ENCODE measurements at regions not wholly inside any gene's neighbourhood (a gene's known extent, or its start where the extent isn't known, plus 50 kb on each side); places are given as distances from the start of the nearest gene placed in this dataset.

GRCh38 chr6:93806409-93807270, 387.3 kb upstream of the EPHA7 start:
- Mint-ChIP-seq H3K27me3 (ENCODE audit: low read depth, poor library complexity) (no peaks in the 10 kb centered on the region), H3K9me3 (peaks cover 22% of the 10 kb centered on the region), H3K4me1 (no peaks in the 10 kb centered on the region), H3K4me3 (no peak overlapping the region), H3K36me3 (ENCODE audit: low read depth) (no peaks in the 10 kb centered on the region), H3K27ac (no peak overlapping the region)
- no peak for TF ChIP-seq CTCF (IDR thresholded peaks at IDR 0.05)
- DNase-seq = no peak

- Mint-ChIP-seq H3K4me3 (no peak overlapping the region), H3K36me3 (ENCODE audit: low read depth) (no peaks in the 10 kb centered on the region), H3K4me1 (no peaks in the 10 kb centered on the region), H3K27ac (no peak overlapping the region), H3K27me3 (ENCODE audit: low read depth, poor library complexity) (no peaks in the 10 kb centered on the region), H3K9me3 (no peaks in the 10 kb centered on the region)
- DNase-seq = no peak
- TF ChIP-seq CTCF (IDR thresholded peaks at IDR 0.05) = no peak
Measured at GRCh38 chr6:93801101-93801847, 381.9 kb upstream of the EPHA7 start.

GRCh38 chr6:93799226-93799625, 379.9 kb upstream of the EPHA7 start:
- Mint-ChIP-seq H3K4me1 (no peaks in the 10 kb centered on the region), H3K27me3 (ENCODE audit: low read depth, poor library complexity) (no peaks in the 10 kb centered on the region), H3K4me3 (no peak overlapping the region), H3K9me3 (no peaks in the 10 kb centered on the region), H3K36me3 (ENCODE audit: low read depth) (no peaks in the 10 kb centered on the region), H3K27ac (no peak overlapping the region)
- no peak for DNase-seq
- no peak for TF ChIP-seq CTCF (IDR thresholded peaks at IDR 0.05)

- H3K27ac Mint-ChIP-seq = no peak overlapping the region
- no peaks in the 10 kb centered on the region for H3K9me3 Mint-ChIP-seq
- no peaks in the 10 kb centered on the region for H3K4me1 Mint-ChIP-seq
- H3K4me3 Mint-ChIP-seq = no peak overlapping the region
- no peak for TF ChIP-seq CTCF (IDR thresholded peaks at IDR 0.05)
- DNase-seq = no peak
- no peaks in the 10 kb centered on the region for H3K27me3 Mint-ChIP-seq (ENCODE audit: low read depth, poor library complexity)
- no peaks in the 10 kb centered on the region for H3K36me3 Mint-ChIP-seq (ENCODE audit: low read depth)
Measured at GRCh38 chr6:93794166-93794565, 374.8 kb upstream of the EPHA7 start.

- no peaks in the 10 kb centered on the region for H3K36me3 Mint-ChIP-seq (ENCODE audit: low read depth)
- H3K27ac Mint-ChIP-seq = peak overlapping the region; percentile 6
- no peak for TF ChIP-seq CTCF (IDR thresholded peaks at IDR 0.05)
- no peaks in the 10 kb centered on the region for H3K4me1 Mint-ChIP-seq
- H3K4me3 Mint-ChIP-seq = no peak overlapping the region
- DNase-seq = no peak
- H3K9me3 Mint-ChIP-seq = no peaks in the 10 kb centered on the region
- H3K27me3 Mint-ChIP-seq (ENCODE audit: low read depth, poor library complexity) = no peaks in the 10 kb centered on the region
Measured at GRCh38 chr6:93792746-93793145, 373.4 kb upstream of the EPHA7 start.
